ENCODE measurements at regions not wholly inside any gene's neighbourhood (a gene's known extent, or its start where the extent isn't known, plus 50 kb on each side); places are given as distances from the start of the nearest gene placed in this dataset.
A peak's percentile ranks its signal among the peaks of the same experiment; 100 is the strongest.

DNA sequence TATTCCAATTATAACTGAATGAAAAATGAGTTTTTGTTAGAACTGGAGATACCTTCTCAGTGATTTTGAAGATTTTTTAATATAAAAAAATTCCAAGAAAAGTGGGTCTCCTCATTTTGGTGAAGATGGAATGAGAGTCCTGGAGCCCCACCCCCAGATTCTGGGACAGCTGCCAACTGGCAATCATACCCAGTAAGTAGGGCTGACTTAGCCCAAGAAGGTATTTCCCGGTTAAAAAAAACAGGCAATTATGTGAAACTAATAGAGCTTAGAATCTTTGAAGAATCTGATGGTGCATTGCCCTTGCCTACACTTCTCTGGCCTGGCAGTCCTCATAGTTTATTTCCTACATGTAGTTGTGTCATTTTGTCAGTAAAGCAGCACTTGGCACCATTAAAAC, 52.8 kb upstream of the VWDE start:
- Histone ChIP-seq H3K9me2 (replicated peaks; ENCODE audit: insufficient read depth) (no peaks in the 10 kb centered on the region), H3K36me3 (replicated peaks; ENCODE audit: insufficient read depth, low read depth) (no peaks in the 10 kb centered on the region), H3K4me3 (no peak overlapping the region), H3K27me3 (no peaks in the 10 kb centered on the region), H4K20me1 (ENCODE audit: insufficient read depth, poor library complexity, severe bottlenecking) (no peaks in the 10 kb centered on the region), H3K27ac (no peak overlapping the region), H3K4me1 (ENCODE audit: insufficient read depth) (no peaks in the 10 kb centered on the region), H3K79me2 (no peaks in the 10 kb centered on the region), H2AFZ (no peak overlapping the region), H3K4me2 (no peak overlapping the region), H3K9me3 (ENCODE audit: low read depth) (no peaks in the 10 kb centered on the region)
- WGBS (ENCODE audit: low lambda C conversion rate, missing lambda C conversion rate), result 68% methylated on average over 1 of the region's 1 CpG
- DNase-seq (ENCODE audit: low spot score), result no peak
- TF ChIP-seq EZH2 (IDR thresholded peaks at IDR 0.05; ENCODE audit: borderline replicate concordance) (no peak), EZH2phosphoT487 (IDR thresholded peaks at IDR 0.05; ENCODE audit: low read depth, severe bottlenecking, unreplicated experiment) (no peak)
- TF ChIP-seq, protein P1, sequence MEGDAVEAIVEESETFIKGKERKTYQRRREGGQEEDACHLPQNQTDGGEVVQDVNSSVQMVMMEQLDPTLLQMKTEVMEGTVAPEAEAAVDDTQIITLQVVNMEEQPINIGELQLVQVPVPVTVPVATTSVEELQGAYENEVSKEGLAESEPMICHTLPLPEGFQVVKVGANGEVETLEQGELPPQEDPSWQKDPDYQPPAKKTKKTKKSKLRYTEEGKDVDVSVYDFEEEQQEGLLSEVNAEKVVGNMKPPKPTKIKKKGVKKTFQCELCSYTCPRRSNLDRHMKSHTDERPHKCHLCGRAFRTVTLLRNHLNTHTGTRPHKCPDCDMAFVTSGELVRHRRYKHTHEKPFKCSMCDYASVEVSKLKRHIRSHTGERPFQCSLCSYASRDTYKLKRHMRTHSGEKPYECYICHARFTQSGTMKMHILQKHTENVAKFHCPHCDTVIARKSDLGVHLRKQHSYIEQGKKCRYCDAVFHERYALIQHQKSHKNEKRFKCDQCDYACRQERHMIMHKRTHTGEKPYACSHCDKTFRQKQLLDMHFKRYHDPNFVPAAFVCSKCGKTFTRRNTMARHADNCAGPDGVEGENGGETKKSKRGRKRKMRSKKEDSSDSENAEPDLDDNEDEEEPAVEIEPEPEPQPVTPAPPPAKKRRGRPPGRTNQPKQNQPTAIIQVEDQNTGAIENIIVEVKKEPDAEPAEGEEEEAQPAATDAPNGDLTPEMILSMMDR (IDR thresholded peaks at IDR 0.05; ENCODE audit: poor library complexity), result no peak

GRCh38 chr7:12458520-12459131, 55.0 kb upstream of the VWDE start:
- whole genome bisulfite sequencing (ENCODE audit: low lambda C conversion rate, missing lambda C conversion rate), result 42% methylated on average over 4 of the region's 4 CpGs
- Histone ChIP-seq H3K4me1 (ENCODE audit: insufficient read depth) (no peaks in the 10 kb centered on the region), H3K9me2 (replicated peaks; ENCODE audit: insufficient read depth) (no peaks in the 10 kb centered on the region), H3K4me2 (no peak overlapping the region), H3K27me3 (no peaks in the 10 kb centered on the region), H4K20me1 (ENCODE audit: insufficient read depth, poor library complexity, severe bottlenecking) (no peaks in the 10 kb centered on the region), H3K9me3 (ENCODE audit: low read depth) (no peaks in the 10 kb centered on the region), H2AFZ (no peak overlapping the region), H3K79me2 (no peaks in the 10 kb centered on the region), H3K27ac (no peak overlapping the region), H3K4me3 (no peak overlapping the region), H3K36me3 (replicated peaks; ENCODE audit: insufficient read depth, low read depth) (no peaks in the 10 kb centered on the region)
- TF ChIP-seq EZH2 (IDR thresholded peaks at IDR 0.05; ENCODE audit: borderline replicate concordance) (no peak), EZH2phosphoT487 (IDR thresholded peaks at IDR 0.05; ENCODE audit: low read depth, severe bottlenecking, unreplicated experiment) (no peak)
- TF ChIP-seq, protein P1 (IDR thresholded peaks at IDR 0.05; ENCODE audit: poor library complexity), result peak; percentile 71
- DNase-seq (ENCODE audit: low spot score), result peak; percentile 58

GRCh38 chr7:12467837-12468236, 64.2 kb upstream of the VWDE start:
- no peaks in the 10 kb centered on the region for H3K79me2 ChIP-seq

More at GRCh38 chr7:12467837-12468236, 64.2 kb upstream of the VWDE start:
- WGBS (ENCODE audit: low lambda C conversion rate, missing lambda C conversion rate), result 95% methylated on average over 1 of the region's 1 CpG
- H3K9me2 ChIP-seq (replicated peaks; ENCODE audit: insufficient read depth), result no peaks in the 10 kb centered on the region
- H3K4me1 ChIP-seq (ENCODE audit: insufficient read depth), result no peaks in the 10 kb centered on the region
- no peak overlapping the region for H3K4me3 ChIP-seq
- H3K36me3 ChIP-seq (replicated peaks; ENCODE audit: insufficient read depth, low read depth), result no peaks in the 10 kb centered on the region
- H3K27ac ChIP-seq, result no peak overlapping the region
- no peaks in the 10 kb centered on the region for H3K9me3 ChIP-seq (ENCODE audit: low read depth)
- H2AFZ ChIP-seq, result no peak overlapping the region
- TF ChIP-seq, protein P1 (IDR thresholded peaks at IDR 0.05; ENCODE audit: poor library complexity), result no peak
- TF ChIP-seq EZH2 (IDR thresholded peaks at IDR 0.05; ENCODE audit: borderline replicate concordance) (no peak), EZH2phosphoT487 (IDR thresholded peaks at IDR 0.05; ENCODE audit: low read depth, severe bottlenecking, unreplicated experiment) (no peak)
- no peak for DNase-seq (ENCODE audit: low spot score)
- H3K4me2 ChIP-seq, result no peak overlapping the region
- no peaks in the 10 kb centered on the region for H3K27me3 ChIP-seq
- H4K20me1 ChIP-seq (ENCODE audit: insufficient read depth, poor library complexity, severe bottlenecking), result no peaks in the 10 kb centered on the region

Measured in hepatocyte (in vitro differentiated cells).